ENCODE measurements at regions not wholly inside any gene's neighbourhood (a gene's known extent, or its start where the extent isn't known, plus 50 kb on each side); places are given as distances from the start of the nearest gene placed in this dataset.

- Histone ChIP-seq H3K27ac (ENCODE audit: insufficient read length, low read depth, low read length) (no peak overlapping the region), H4K8ac (replicated peaks; ENCODE audit: insufficient read length, low read depth, low read length) (no peak overlapping the region), H3K9me3 (ENCODE audit: control insufficient read depth, low read depth, low read length) (peaks cover 45% of the 10 kb centered on the region), H3K56ac (ENCODE audit: insufficient read length, low read depth, low read length) (no peak overlapping the region), H3K4me2 (ENCODE audit: insufficient read depth, insufficient read length, low read length) (no peak overlapping the region), H3K9ac (ENCODE audit: extremely low read depth, insufficient read length, low read length) (no peak overlapping the region), H2AFZ (ENCODE audit: low read length) (no peak overlapping the region), H3K4ac (ENCODE audit: low read depth, low read length) (no peak overlapping the region), H3K23me2 (ENCODE audit: insufficient read length, low read depth, low read length, poor library complexity, severe bottlenecking) (no peaks in the 10 kb centered on the region), H4K20me1 (ENCODE audit: control insufficient read depth, insufficient read depth, insufficient read length) (no peaks in the 10 kb centered on the region), H3K23ac (ENCODE audit: insufficient read length, low read depth, low read length) (no peak overlapping the region), H2BK12ac (ENCODE audit: insufficient read length, low read depth, low read length) (no peak overlapping the region), H3K79me1 (ENCODE audit: insufficient read depth, low read depth, low read length, poor library complexity, severe bottlenecking) (no peaks in the 10 kb centered on the region), H3K79me2 (ENCODE audit: insufficient read depth, low read length) (no peaks in the 10 kb centered on the region), H2BK5ac (ENCODE audit: insufficient read length, low read length) (no peak overlapping the region), H4K5ac (ENCODE audit: insufficient read length, low read depth, low read length) (no peak overlapping the region), H3K4me1 (ENCODE audit: insufficient read depth, low read length) (no peaks in the 10 kb centered on the region), H4K91ac (ENCODE audit: insufficient read length, low read depth, low read length) (no peak overlapping the region), H3T11ph (ENCODE audit: low read length) (no peak overlapping the region), H3K14ac (ENCODE audit: insufficient read depth, low read length) (no peak overlapping the region), H2BK20ac (ENCODE audit: low read depth, low read length, poor library complexity, severe bottlenecking) (no peak overlapping the region), H2BK120ac (ENCODE audit: low read depth, low read length, poor library complexity, severe bottlenecking) (no peak overlapping the region), H2BK15ac (ENCODE audit: low read depth, low read length) (no peak overlapping the region), H3K18ac (ENCODE audit: insufficient read length, low read depth, low read length) (no peak overlapping the region), H3K27me3 (ENCODE audit: insufficient read depth, low read length) (no peaks in the 10 kb centered on the region), H2AK5ac (ENCODE audit: insufficient read length, low read length) (no peak overlapping the region)
- no peak for TF ChIP-seq CTCF (conservative IDR thresholded peaks at IDR 0.05)
- Mint-ChIP-seq H3K27me3 (ENCODE audit: low read depth) (peaks cover 12% of the 10 kb centered on the region; the same call in 1 of the 2 replicates), H3K9me3 (peaks cover 93 to 94% of the 10 kb centered on the region in 2 experiments), H3K27ac (no peak overlapping the region), H3K36me3 (ENCODE audit: insufficient read depth in 1 of 3, low read depth in 3 of 3) (peaks cover 4 to 37% (median 31%) of the 10 kb centered on the region in 3 experiments), H3K4me1 (no peaks in the 10 kb centered on the region), H3K4me3 (no peak overlapping the region)
- DNase-seq, result no peak
- no CpG with 5 or more reads among the region's 8 CpGs for WGBS (ENCODE audit: extremely low coverage, insufficient read length, low lambda C conversion rate)
Measured at GRCh38 chr19:27861411-27861975, 1351.5 kb downstream of the UQCRFS1 start.
